ENCODE measurements at regions not wholly inside any gene's neighbourhood (a gene's known extent, or its start where the extent isn't known, plus 50 kb on each side); places are given as distances from the start of the nearest gene placed in this dataset.

- TF ChIP-seq CTCF (IDR thresholded peaks at IDR 0.05): no peak
- TF ChIP-seq POLR2A (IDR thresholded peaks at IDR 0.05): no peak
Measured at GRCh38 chr6:131362070-131362469, 211.0 kb upstream of the ARG1 start.

All from uterus (tissue), 2 donors.